ENCODE measurements at regions not wholly inside any gene's neighbourhood (a gene's known extent, or its start where the extent isn't known, plus 50 kb on each side); places are given as distances from the start of the nearest gene placed in this dataset.
"Not testable (repeated sequence)": the region's sequence is repeated elsewhere in the genome, so short reads cannot be mapped to it uniquely, and the experiment has no call there.

DNA sequence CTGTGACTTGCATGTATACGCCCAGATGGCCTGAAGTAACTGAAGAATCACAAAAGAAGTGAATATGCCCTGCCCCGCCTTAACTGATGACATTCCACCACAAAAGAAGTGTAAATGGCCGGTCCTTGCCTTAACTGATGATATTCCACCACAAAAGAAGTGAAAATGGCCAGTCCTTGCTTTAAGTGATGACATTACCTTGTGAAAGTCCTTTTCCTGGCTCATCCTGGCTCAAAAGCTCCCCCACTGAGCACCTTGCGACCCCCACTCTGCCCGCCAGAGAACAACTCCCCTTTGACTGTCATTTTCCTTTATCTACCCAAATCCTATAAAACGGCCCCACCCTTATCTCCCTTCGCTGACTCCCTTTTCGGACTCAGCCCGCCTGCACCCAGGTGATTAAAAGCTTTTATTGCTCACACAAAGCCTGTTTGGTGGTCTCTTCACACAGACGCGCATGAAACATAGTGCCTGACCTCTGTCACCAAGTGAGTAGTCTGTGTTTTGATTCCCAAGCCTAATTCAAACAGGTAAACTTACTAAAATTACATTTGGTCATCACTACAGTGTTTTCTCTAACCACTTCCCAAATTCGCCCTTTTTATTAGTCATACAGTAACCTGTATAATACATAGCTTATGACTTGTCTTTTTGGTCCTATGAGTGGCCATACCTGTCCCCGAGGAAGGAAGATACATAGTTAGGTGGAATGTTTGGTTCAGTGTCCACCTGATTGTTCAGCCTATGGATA is 140.7 kb upstream of the PROK2 start:
- DNase-seq: not testable (repeated sequence)

- no peak for DNase-seq
Observed at GRCh38 chr3:71924721-71925120, 139.8 kb upstream of the PROK2 start.

- DNase-seq: no peak
Observed at GRCh38 chr3:71921036-71921435, 136.1 kb upstream of the PROK2 start.

- DNase-seq: no peak
Observed at GRCh38 chr3:71919572-71919971, 134.6 kb upstream of the PROK2 start.

- DNase-seq: no peak
Observed at GRCh38 chr3:71917545-71917944, 132.6 kb upstream of the PROK2 start.

DNA sequence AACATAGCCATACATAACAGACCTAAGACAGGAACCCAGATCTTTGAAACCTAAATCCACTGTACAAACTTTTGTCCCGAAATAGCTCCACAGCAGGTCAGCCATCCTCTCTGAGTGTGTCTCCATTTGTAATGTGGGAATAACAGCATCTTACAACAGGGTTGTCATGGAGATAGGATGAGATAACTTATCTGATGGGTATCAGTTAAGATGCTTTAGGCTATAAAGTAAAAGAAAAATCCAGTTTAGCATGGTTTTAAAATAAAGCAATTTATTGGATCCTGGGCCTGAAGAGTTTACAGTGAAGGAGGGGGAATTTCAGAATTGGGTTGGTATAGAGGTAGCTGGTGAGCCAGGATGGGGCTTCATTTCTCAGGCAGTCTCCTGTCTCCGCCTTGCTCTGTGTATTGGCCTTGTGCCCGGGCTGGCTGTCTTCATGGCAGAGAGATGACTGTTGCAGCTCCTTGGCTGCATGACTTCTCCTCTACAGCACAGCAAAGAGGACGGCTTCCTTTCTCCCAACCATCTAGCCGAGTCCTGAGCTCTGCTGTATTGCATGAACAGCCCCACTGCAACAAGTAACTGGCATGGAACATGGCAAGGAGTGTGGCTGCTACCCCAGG is 131.9 kb upstream of the PROK2 start:
- DNase-seq: no peak

DNA sequence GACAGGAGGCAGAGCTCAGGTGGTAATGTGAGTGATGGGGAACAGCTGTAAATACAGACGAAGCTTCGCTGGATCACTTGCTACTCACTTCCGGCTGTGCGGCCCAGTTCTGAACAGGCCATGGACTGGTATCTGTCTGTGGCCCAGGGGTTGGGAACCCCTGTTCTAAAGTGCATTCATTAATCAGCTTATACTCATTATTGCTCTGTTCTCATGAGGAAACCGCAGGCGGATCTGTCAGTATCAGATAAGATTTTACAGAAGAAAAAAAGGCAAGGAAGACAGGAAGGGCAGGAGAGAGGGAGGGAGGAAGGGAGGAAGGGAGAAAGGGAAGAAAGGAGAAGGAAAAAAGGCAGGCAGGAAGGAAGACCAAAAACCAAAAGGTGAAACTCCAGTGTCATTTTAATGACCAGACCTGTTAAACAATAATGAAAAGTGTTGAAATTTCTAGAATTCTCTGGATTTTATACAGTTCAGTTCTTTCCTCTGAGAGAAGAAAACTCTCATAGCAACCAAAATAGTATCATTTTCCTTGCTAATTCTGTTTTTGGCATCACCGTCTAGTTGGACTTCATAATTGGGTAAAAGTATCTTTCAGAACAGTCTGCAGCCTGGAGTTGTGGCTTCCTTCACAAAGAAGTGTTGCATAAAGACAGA is 128.0 kb upstream of the PROK2 start:
- DNase-seq: no peak

- DNase-seq: no peak
Observed at GRCh38 chr3:71910108-71910507, 125.2 kb upstream of the PROK2 start.

- DNase-seq: no peak
Observed at GRCh38 chr3:71907996-71908395, 123.0 kb upstream of the PROK2 start.

DNA sequence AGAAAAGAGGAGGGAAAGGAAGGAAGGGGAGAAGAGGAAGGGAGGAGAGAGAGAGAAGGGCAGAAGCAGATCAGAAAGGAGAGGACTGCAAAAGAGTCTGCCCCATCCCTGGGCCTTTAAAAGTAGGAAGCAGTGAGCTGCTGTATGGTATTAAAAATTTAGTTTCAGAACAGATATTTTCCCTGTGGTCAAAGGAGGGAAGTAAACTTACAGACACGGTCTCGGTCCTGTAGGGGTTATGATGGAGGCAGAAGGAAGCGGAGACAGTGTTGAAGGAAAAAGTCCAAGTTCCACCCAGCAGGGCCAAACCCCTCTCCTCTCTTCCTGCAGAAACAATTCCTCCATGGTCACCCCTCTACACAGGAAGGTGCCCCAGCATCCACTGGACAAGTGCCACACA is 122.0 kb upstream of the PROK2 start:
- DNase-seq: no peak

DNA sequence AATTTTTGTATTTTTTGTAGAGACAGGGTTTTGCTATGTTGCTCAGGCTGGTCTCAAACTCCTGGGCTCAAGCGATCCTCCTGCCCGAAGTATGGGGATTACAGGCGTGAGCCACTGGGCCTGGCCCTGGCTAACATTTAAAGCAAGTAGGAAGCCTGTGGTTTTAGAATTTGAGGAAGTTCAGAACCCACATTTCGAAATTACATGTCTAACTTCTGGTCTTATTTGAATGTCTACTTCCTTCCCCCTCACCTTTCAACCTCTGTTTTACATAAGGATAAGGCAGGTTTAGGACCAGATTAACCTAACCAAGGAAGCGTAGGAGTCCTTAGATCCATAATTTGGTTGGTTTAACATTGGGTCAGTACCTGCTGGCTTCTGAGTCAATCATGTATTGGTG is 120.5 kb upstream of the PROK2 start:
- DNase-seq: peak; percentile 36

DNA sequence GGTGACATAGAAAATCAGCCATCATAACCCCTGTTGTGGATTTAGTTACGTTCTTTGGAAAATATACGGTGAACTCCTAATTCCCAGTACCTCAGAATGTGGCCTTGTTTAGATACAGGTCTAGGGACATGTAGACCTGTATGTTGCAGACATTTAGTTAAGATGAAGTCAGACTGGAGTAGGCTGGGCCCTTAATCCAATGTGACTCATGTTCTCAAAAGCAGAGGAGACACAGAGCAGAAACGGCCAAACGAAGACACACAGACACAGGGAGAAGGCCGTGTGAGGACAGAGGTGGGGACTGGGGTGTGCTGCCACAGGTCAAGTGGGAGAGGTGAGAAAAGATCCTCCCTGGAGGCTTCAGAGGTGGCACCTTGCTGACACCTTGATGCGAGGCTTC is 119.0 kb upstream of the PROK2 start:
- DNase-seq: no peak

DNA sequence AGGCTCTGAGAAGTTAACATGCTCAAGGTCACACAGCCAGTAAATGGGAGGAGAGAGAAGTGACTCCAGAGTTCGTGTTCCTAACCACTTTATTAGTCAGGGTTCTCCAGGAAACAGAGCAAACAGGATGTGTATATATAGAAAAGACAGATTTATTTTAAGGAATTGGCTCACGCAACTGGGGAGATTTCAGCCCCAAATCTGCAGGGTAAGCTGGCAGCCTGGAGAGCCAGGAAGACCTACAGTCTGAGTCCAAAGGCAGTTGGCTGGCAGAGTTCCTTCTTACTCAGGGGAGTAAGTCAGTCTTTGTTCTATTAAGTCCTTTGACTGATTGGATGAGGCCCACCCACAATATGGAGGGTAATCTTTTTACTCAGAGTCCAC is 118.2 kb upstream of the PROK2 start:
- DNase-seq: no peak

DNA sequence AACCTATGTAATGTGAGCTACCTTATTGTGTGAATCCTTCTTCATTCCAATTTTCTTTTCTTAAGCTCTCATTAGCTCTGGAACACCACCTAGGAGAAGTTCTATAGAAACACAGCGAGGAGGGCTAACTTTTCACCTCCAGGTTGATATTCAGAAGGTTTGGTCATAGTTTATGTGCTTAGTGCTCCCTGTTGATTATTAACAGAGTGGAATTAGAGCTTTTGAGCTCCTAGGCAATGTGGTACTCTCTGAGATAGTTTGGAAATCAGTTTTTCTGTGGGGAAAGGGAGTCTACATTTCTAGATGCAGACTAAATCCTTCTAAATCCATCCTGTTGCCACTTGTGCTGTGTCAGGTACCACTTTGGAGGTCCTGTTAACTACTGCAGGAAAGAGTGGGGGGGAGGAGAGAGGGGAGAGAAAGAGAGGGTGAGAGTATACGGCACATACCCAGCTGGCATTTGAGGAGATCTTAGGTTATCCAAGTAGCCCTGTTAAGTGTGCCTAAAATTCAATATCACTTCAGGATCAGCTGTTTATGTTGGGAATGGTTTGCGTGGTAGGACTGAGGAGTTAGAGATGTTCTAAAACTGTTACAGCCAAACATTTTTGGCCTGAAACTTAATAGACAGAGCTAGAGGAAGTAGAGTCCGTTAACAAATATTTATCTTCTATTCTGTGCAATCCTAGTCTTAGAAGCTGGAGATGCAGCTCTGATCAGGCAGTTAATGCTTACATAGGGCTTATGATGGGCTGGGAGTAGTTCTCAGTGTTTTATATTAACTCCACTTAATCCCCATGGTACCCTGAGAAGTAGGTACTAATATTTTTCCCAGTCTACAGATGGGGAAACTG is 117.5 kb upstream of the PROK2 start:
- no peak for DNase-seq

DNA sequence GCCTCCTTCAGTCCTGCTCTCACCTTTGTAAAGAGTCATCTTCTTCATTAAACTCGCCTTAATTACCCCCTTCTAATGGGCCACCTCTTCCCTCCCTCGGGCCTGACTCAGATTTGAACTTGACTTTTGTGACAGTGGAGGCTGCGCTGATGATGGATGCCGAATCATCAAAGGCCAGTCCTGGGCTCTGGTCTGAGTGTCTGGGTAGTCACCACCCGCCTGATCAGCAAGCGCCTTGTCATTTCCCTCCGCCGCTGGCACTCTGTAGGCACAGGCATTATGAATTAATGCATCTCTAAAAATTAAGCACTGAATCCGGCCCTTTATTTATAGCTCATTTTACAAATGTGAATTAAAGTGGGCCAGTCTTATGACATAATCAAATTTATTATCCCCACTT is 116.7 kb upstream of the PROK2 start:
- no peak for DNase-seq

- DNase-seq: no peak
Observed at GRCh38 chr3:71900057-71900456, 115.1 kb upstream of the PROK2 start.

GRCh38 chr3:71896751-71897150 is 111.8 kb upstream of the PROK2 start:
- DNase-seq: no peak

- no peak for DNase-seq
Observed at GRCh38 chr3:71893702-71894479, 108.9 kb upstream of the PROK2 start.

GRCh38 chr3:71893122-71893521 is 108.2 kb upstream of the PROK2 start:
- no peak for DNase-seq

DNA sequence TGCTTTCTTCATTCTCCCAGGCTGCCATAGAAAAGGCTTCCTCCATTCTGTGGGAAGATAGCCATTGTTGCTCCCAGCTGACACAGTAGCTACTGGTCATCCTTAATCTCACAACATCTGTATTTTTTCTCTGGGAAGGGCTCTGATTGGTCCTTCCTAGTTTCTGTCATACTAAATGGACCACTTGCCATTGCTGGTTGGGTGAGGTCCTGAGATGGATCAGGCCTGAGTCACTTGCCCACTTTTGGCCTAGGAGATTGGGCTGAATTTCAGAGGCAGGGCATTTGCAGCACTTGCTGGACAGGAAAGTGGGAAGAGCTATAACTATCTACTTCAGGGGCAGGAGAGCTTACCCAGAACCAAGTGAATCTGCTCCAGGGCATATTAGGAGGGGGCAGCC is 106.5 kb upstream of the PROK2 start:
- no peak for DNase-seq

- DNase-seq: no peak
Observed at GRCh38 chr3:71890356-71890931, 105.5 kb upstream of the PROK2 start.

DNA sequence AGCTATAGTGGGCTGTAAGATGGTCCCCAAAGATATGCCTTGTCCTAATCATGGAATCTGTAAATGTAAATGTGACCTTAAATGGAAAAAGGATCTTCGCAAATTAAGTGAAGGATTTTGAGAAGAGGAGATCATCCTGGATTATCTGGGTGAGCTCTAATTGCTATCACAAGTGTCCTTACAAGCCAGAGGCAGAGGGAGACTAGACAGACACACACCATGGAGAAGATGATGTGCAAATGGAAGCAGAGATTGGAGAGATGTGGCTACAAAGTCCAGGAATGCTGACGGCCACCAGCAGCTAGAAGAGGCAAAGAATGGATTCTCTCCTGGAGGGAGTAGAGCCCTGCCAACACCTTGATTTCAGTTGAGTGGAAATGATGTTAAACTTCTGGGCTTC is 102.3 kb upstream of the PROK2 start:
- DNase-seq: no peak
